Neuronal stem cell (in vitro differentiated cells): ENCODE measurements at regions not wholly inside any gene's neighbourhood (a gene's known extent, or its start where the extent isn't known, plus 50 kb on each side); places are given as distances from the start of the nearest gene placed in this dataset.

ENCODE experiments used
- DNase-seq: peaks from one replicate; pipeline ENCODE4 v3.0.0-alpha.2; 2013; ENCODE audit warnings: low spot score
- H2AFZ ChIP-seq: one replicate; pipeline ENCODE4 v1.6.1; 2013; ENCODE audit warnings: mild to moderate bottlenecking, low read length, inconsistent platforms
- H2AK5ac ChIP-seq: 2 replicates; pipeline ENCODE4 v1.6.1; 2013; ENCODE audit warnings: low read depth, mild to moderate bottlenecking, inconsistent platforms, low read length, moderate library complexity, mixed read lengths
- H2BK120ac ChIP-seq: 2 replicates; pipeline ENCODE4 v1.6.1; 2013; ENCODE audit warnings: low read depth, mild to moderate bottlenecking, inconsistent platforms, low read length, moderate library complexity, mixed read lengths
- H2BK12ac ChIP-seq: one replicate; pipeline ENCODE4 v1.6.1; 2013; ENCODE audit warnings: low read length, inconsistent platforms
- H2BK15ac ChIP-seq: 2 replicates; pipeline ENCODE4 v1.6.1; 2013; ENCODE audit warnings: mild to moderate bottlenecking, low read length, inconsistent platforms, mixed read lengths
- H2BK5ac ChIP-seq: one replicate; pipeline ENCODE4 v1.6.1; 2013; ENCODE audit warnings: inconsistent platforms, mild to moderate bottlenecking, low read length, moderate library complexity
- H3K14ac ChIP-seq: one replicate; pipeline ENCODE4 v1.6.1; 2013; ENCODE audit warnings: low read length, inconsistent platforms
- H3K18ac ChIP-seq: 2 replicates; pipeline ENCODE4 v1.6.1; 2013; ENCODE audit warnings: low read length, inconsistent platforms
- H3K23ac ChIP-seq: 2 replicates; pipeline ENCODE4 v1.6.1; 2013; ENCODE audit warnings: low read depth, mild to moderate bottlenecking, mixed read lengths, low read length, inconsistent platforms; ENCODE audit not compliant: poor library complexity
- H3K27ac ChIP-seq: replicated peaks from 3 replicates; pipeline ENCODE4 v1.5.1; 2013; ENCODE audit warnings: low read length, inconsistent platforms
- H3K27me3 ChIP-seq, 3 experiments: 2 replicates each; pipeline ENCODE4 v1.6.1; 2013; ENCODE audit warnings: low read length in 3 of 3, mild to moderate bottlenecking in 2 of 3, inconsistent platforms in 1 of 3, low read depth in 1 of 3, mixed read lengths in 1 of 3, moderate library complexity in 1 of 3; ENCODE audit not compliant: control insufficient read depth in 3 of 3, insufficient read depth in 3 of 3
- H3K36me3 ChIP-seq, 2 donors: replicated peaks in 1 of 2; 2 replicates each; pipeline ENCODE4 v1.6.1; 2013; ENCODE audit warnings: low read length in 2 of 2; ENCODE audit not compliant: control insufficient read depth in 2 of 2, insufficient read depth in 2 of 2
- H3K4ac ChIP-seq: 2 replicates; pipeline ENCODE4 v1.6.1; 2013; ENCODE audit warnings: inconsistent platforms, mild to moderate bottlenecking, low read length, moderate library complexity
- H3K4me1 ChIP-seq, 2 donors: 1 replicate in 1 of 2; 2 replicates in 1 of 2; pipeline ENCODE4 v1.6.1; 2013; ENCODE audit warnings: low read length in 2 of 2, low read depth in 1 of 2; ENCODE audit not compliant: control insufficient read depth in 2 of 2, insufficient read depth in 1 of 2
- H3K4me2 ChIP-seq: one replicate; pipeline ENCODE4 v1.6.1; 2013; ENCODE audit warnings: mild to moderate bottlenecking, low read length, inconsistent platforms; ENCODE audit not compliant: insufficient read depth, poor library complexity, severe bottlenecking
- H3K4me3 ChIP-seq, 2 donors: 2 replicates each; pipeline ENCODE4 v1.5.1; 2013; ENCODE audit warnings: low read length in 2 of 2, mild to moderate bottlenecking in 2 of 2, inconsistent platforms in 1 of 2, moderate library complexity in 1 of 2
- H3K79me1 ChIP-seq: one replicate; pipeline ENCODE4 v1.6.1; 2013; ENCODE audit warnings: low read depth, mild to moderate bottlenecking, inconsistent platforms, low read length, moderate library complexity
- H3K9ac ChIP-seq: one replicate; pipeline ENCODE4 v1.6.1; 2013; ENCODE audit warnings: mild to moderate bottlenecking, low read depth, low read length, inconsistent platforms; ENCODE audit not compliant: poor library complexity
- H3K9me3 ChIP-seq, 2 donors: replicated peaks in 1 of 2; 2 replicates each; pipeline versions ENCODE3 to v1.6.1; 2013; ENCODE audit warnings: low read length in 2 of 2, mild to moderate bottlenecking in 2 of 2, inconsistent platforms in 1 of 2, low read depth in 1 of 2, mixed read lengths in 1 of 2, moderate library complexity in 1 of 2; ENCODE audit not compliant: control insufficient read depth in 2 of 2, insufficient read depth in 1 of 2
- H4K8ac ChIP-seq: one replicate; pipeline ENCODE4 v1.6.1; 2013; ENCODE audit warnings: low read depth, mild to moderate bottlenecking, inconsistent platforms, low read length, moderate library complexity
- H4K91ac ChIP-seq: one replicate; pipeline ENCODE4 v1.6.1; 2013; ENCODE audit warnings: low read length, low read depth, mild to moderate bottlenecking, inconsistent platforms; ENCODE audit not compliant: poor library complexity
- WGBS, 2 donors: extraction: QIAGEN DNeasy Blood & Tissue Kit; methylation state at CpG; one replicate each; pipeline ENCODE4 v1.1.7; 2013; ENCODE audit warnings: missing lambda C conversion rate in 2 of 2, mixed read lengths in 1 of 2; ENCODE audit not compliant: insufficient read length in 2 of 2, insufficient replicate concordance in 1 of 2; ENCODE audit errors: extremely low coverage in 2 of 2; 5-methylcytosine and 5-hydroxymethylcytosine counted together

GRCh38 chr14:30805284-30805683 is 69.1 kb upstream of the COCH start:
- Histone ChIP-seq H3K4me1 (peaks cover 2 to 9% of the 10 kb centered on the region in 2 donors), H3K14ac (no peak overlapping the region), H2BK120ac (no peak overlapping the region), H3K4ac (no peak overlapping the region), H2AK5ac (no peak overlapping the region), H2BK12ac (no peak overlapping the region), H3K23ac (no peak overlapping the region), H3K27me3 (no peaks in the 10 kb centered on the region), H4K91ac (no peak overlapping the region), H3K79me1 (no peaks in the 10 kb centered on the region), H3K4me2 (no peak overlapping the region), H2BK5ac (no peak overlapping the region), H3K4me3 (no peak overlapping the region), H3K18ac (no peak overlapping the region), H4K8ac (no peak overlapping the region), H3K9ac (no peak overlapping the region), H3K27ac (no peak overlapping the region), H2BK15ac (no peak overlapping the region), H3K36me3 (no peaks in the 10 kb centered on the region), H2AFZ (no peak overlapping the region), H3K9me3 (no peaks in the 10 kb centered on the region)
- DNase-seq, result no peak
- no CpG with 5 or more reads among the region's 3 CpGs for WGBS, 2 donors

DNA sequence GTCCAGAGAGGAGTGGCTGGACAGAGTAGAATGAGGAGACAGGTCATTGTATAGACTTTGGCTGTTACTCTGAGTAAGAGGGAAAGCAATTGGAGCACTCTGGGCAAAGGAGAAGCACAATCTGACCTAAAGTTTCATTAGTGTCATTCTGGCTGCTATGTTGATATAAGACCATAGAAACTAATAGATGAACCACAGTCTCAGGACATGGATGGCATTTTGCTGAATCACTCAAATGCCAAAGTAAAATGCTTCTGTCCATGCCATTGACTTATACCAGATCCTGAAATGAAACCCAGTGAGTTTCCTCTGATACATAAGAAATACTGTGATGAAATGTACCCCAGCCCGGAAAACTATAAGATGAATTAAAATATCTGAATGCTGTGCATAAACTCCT is 65.8 kb upstream of the COCH start:
- H3K23ac ChIP-seq, result no peak overlapping the region
- H3K9me3 ChIP-seq, result no peaks in the 10 kb centered on the region
- no peak overlapping the region for H2AK5ac ChIP-seq
- H4K8ac ChIP-seq, result no peak overlapping the region
- H2BK120ac ChIP-seq, result no peak overlapping the region
- H3K4me2 ChIP-seq, result no peak overlapping the region
- no peaks in the 10 kb centered on the region for H3K27me3 ChIP-seq
- H2BK12ac ChIP-seq, result no peak overlapping the region
- no peak overlapping the region for H3K4ac ChIP-seq
- H4K91ac ChIP-seq, result no peak overlapping the region
- no peak overlapping the region for H2AFZ ChIP-seq
- DNase-seq, result no peak
- H3K4me3 ChIP-seq, result no peak overlapping the region
- no peak overlapping the region for H3K18ac ChIP-seq
- H2BK5ac ChIP-seq, result no peak overlapping the region
- H3K14ac ChIP-seq, result no peak overlapping the region
- no peak overlapping the region for H2BK15ac ChIP-seq
- no peaks in the 10 kb centered on the region for H3K36me3 ChIP-seq
- H3K27ac ChIP-seq, result no peak overlapping the region
- no peak overlapping the region for H3K9ac ChIP-seq
- H3K4me1 ChIP-seq, result no peaks in the 10 kb centered on the region
- H3K79me1 ChIP-seq, result no peaks in the 10 kb centered on the region
- WGBS, 2 donors, result no CpG with 5 or more reads among the region's 1 CpG

GRCh38 chr14:30813216-30813615 is 61.1 kb upstream of the COCH start:
- Histone ChIP-seq H3K27ac (no peak overlapping the region), H2AK5ac (no peak overlapping the region), H3K4me2 (no peak overlapping the region), H3K18ac (no peak overlapping the region), H3K27me3 (no peaks in the 10 kb centered on the region), H4K91ac (no peak overlapping the region), H3K9ac (no peak overlapping the region), H2BK120ac (no peak overlapping the region), H2BK15ac (no peak overlapping the region), H4K8ac (no peak overlapping the region), H3K4ac (no peak overlapping the region), H2AFZ (peak overlapping the region; percentile 46), H3K79me1 (no peaks in the 10 kb centered on the region), H3K4me1 (no peaks in the 10 kb centered on the region), H2BK5ac (no peak overlapping the region), H3K4me3 (no peak overlapping the region), H3K23ac (no peak overlapping the region), H3K14ac (no peak overlapping the region), H3K36me3 (no peaks in the 10 kb centered on the region), H2BK12ac (no peak overlapping the region), H3K9me3 (peaks cover 0 to 3% of the 10 kb centered on the region in 2 donors)
- DNase-seq, result no peak
- no CpG with 5 or more reads among the region's 5 CpGs for WGBS, 2 donors

DNA sequence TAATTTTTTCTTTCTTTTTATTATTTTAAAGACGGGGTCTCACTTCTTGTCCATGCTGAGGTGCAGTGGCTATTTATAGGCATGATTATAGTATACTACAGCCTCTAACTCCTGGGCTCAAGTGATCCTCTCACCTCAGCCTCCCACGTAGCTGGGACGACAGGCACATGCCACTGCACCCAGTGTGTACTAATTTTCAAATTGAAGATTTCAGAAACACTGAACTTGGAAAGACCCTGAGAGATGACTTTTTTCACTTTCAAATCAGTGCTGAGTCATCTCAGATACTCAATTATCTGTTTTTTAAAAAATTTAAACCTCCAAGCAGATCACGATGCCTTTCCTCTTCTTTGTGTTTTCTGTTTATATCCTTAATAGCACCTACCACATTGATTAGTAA is 53.7 kb upstream of the COCH start:
- Histone ChIP-seq H4K91ac (no peak overlapping the region), H2AFZ (no peak overlapping the region), H3K4ac (no peak overlapping the region), H3K27ac (no peak overlapping the region), H3K27me3 (no peaks in the 10 kb centered on the region), H3K36me3 (no peaks in the 10 kb centered on the region), H3K23ac (no peak overlapping the region), H4K8ac (no peak overlapping the region), H3K18ac (no peak overlapping the region), H3K14ac (no peak overlapping the region), H2BK120ac (no peak overlapping the region), H3K79me1 (no peaks in the 10 kb centered on the region), H3K9me3 (peaks cover 0 to 3% of the 10 kb centered on the region in 2 donors), H2BK12ac (no peak overlapping the region), H2BK5ac (no peak overlapping the region), H2BK15ac (no peak overlapping the region), H3K4me2 (no peak overlapping the region), H3K4me1 (no peaks in the 10 kb centered on the region), H3K4me3 (no peak overlapping the region), H2AK5ac (no peak overlapping the region), H3K9ac (no peak overlapping the region)
- DNase-seq, result no peak
- WGBS, 2 donors, result no CpG with 5 or more reads among the region's 4 CpGs
